SK-N-SH (cell line): ENCODE measurements at regions not wholly inside any gene's neighbourhood (a gene's known extent, or its start where the extent isn't known, plus 50 kb on each side); places are given as distances from the start of the nearest gene placed in this dataset.

Experiments used
- CTCF ChIA-PET: fragments of 300-600, 350-600 bp; formaldehyde crosslinking; extraction: SDS; loops from one replicate; lab custom pipeline; 2021; lab: Yijun Ruan, JAX
- POLR2A ChIA-PET: fragments of 350-600 bp; sonication (Branson Sonifier 250); formaldehyde crosslinking; extraction: SDS; loops from one replicate; lab custom pipeline; 2020; ENCODE audit warnings: antibody characterized with exemption, inconsistent platforms; lab: Yijun Ruan, JAX
- DNase-seq: peaks from one replicate; pipeline ENCODE4 v3.0.0; 2012
- H2AFZ ChIP-seq: fragments of 200-600 bp; sonication (generic); 2 replicates; pipeline ENCODE4 v1.8.1; 2016; ENCODE audit warnings: antibody characterized with exemption, mild to moderate bottlenecking, low read depth
- H3F3A ChIP-seq: fragments of 200-600 bp; sonication (generic); replicated peaks from 2 replicates; pipeline ENCODE3; 2016; ENCODE audit warnings: antibody characterized with exemption, mild to moderate bottlenecking; ENCODE audit not compliant: insufficient read depth
- H3K27ac ChIP-seq, 2 experiments: fragments of 200-500 bp in 1 of 2; fragments of 200-600 bp in 1 of 2; sonication (Bioruptor generic) in 1 of 2; sonication (generic), shearing (Covaris generic) in 1 of 2; 2 replicates each; pipeline versions ENCODE4 v1.5.1 to v1.6.1; 2014 to 2016; ENCODE audit warnings: low read depth in 2 of 2, inconsistent platforms in 1 of 2, low read length in 1 of 2, mild to moderate bottlenecking in 1 of 2, mixed read lengths in 1 of 2
- H3K27me3 ChIP-seq: fragments of 200-600 bp; sonication (generic), shearing (Covaris generic); 2 replicates; pipeline ENCODE4 v1.6.1; 2016; ENCODE audit warnings: mixed run types; ENCODE audit not compliant: insufficient read depth
- H3K36me3 ChIP-seq, 2 experiments: fragments of 200-500 bp in 1 of 2; fragments of 200-600 bp in 1 of 2; sonication (Bioruptor generic) in 1 of 2; sonication (generic) in 1 of 2; replicated peaks in 1 of 2; 2 replicates each; pipeline versions ENCODE3 to v1.5.1; 2014 to 2016; ENCODE audit warnings: low read length in 1 of 2, mild to moderate bottlenecking in 1 of 2; ENCODE audit not compliant: insufficient read depth in 2 of 2, control insufficient read depth in 1 of 2
- H3K4me1 ChIP-seq, 2 experiments: fragments of 200-500 bp in 1 of 2; fragments of 200-600 bp in 1 of 2; sonication (Bioruptor generic) in 1 of 2; sonication (generic), shearing (Covaris generic) in 1 of 2; 2 replicates each; pipeline versions ENCODE4 v1.5.1 to v1.6.1; 2014 to 2016; ENCODE audit warnings: low read depth in 1 of 2, low read length in 1 of 2, mixed run types in 1 of 2; ENCODE audit not compliant: insufficient read depth in 2 of 2, control insufficient read depth in 1 of 2
- H3K4me2 ChIP-seq: fragments of 200-600 bp; sonication (generic), shearing (Covaris generic); 2 replicates; pipeline ENCODE4 v1.6.1; 2017; ENCODE audit warnings: mixed run types
- H3K4me3 ChIP-seq, 2 experiments: fragments of 200-500 bp in 1 of 2; fragments of 200-600 bp in 1 of 2; sonication (Bioruptor generic) in 1 of 2; sonication (generic), shearing (Covaris generic) in 1 of 2; 2 replicates each; pipeline versions ENCODE4 v1.5.1 to v1.8.1; 2014 to 2016; ENCODE audit warnings: low read depth in 2 of 2, inconsistent platforms in 1 of 2, low read length in 1 of 2, mild to moderate bottlenecking in 1 of 2, mixed read lengths in 1 of 2, moderate library complexity in 1 of 2
- H3K79me2 ChIP-seq: fragments of 200-600 bp; sonication (generic); 2 replicates; pipeline ENCODE4 v1.8.1; 2017; ENCODE audit warnings: mild to moderate bottlenecking; ENCODE audit not compliant: insufficient read depth
- H3K9ac ChIP-seq: fragments of 200-600 bp; sonication (generic); 2 replicates; pipeline ENCODE4 v1.6.1; 2017; ENCODE audit warnings: mixed run types
- H3K9me2 ChIP-seq: fragments of 200-600 bp; sonication (generic); 2 replicates; pipeline ENCODE4 v1.6.1; 2017; ENCODE audit warnings: mixed run types
- H3K9me3 ChIP-seq: fragments of 200-600 bp; sonication (generic); 2 replicates; pipeline ENCODE4 v1.6.1; 2017; ENCODE audit warnings: mixed run types, mild to moderate bottlenecking, moderate library complexity
- H4K20me1 ChIP-seq: fragments of 200-600 bp; sonication (generic); 2 replicates; pipeline ENCODE4 v1.6.1; 2017; ENCODE audit warnings: mild to moderate bottlenecking, mixed run types; ENCODE audit not compliant: insufficient read depth
- CHD2 ChIP-seq: fragments of 150-350 bp; IDR thresholded peaks from 2 replicates; pipeline ENCODE4 v1.6.1; 2018; ENCODE audit warnings: low read length; ENCODE audit not compliant: partially characterized antibody
- CTCF ChIP-seq: fragments of 200-600 bp; sonication (generic); IDR thresholded peaks from 2 replicates; pipeline ENCODE4 v1.6.1; 2017; ENCODE audit warnings: antibody characterized with exemption, mild to moderate bottlenecking, moderate library complexity
- EZH2phosphoT487 ChIP-seq: fragments of 200-600 bp; sonication (generic); IDR thresholded peaks from 2 replicates; pipeline ENCODE4 v1.6.1; 2017; ENCODE audit warnings: low read depth, mixed run types, mild to moderate bottlenecking, antibody characterized with exemption, moderate library complexity, borderline replicate concordance
- FOSL2 ChIP-seq: IDR thresholded peaks from 2 replicates; pipeline ENCODE4 v1.4.0; 2012; ENCODE audit warnings: low read depth, mild to moderate bottlenecking, moderate library complexity, borderline replicate concordance
- FOXJ3 ChIP-seq: sonication (generic); formaldehyde crosslinking; IDR thresholded peaks from 2 replicates; pipeline ENCODE4 v1.5.1; 2020; ENCODE audit warnings: mild to moderate bottlenecking, missing genetic modification reagents
- FOXM1 ChIP-seq: IDR thresholded peaks from 2 replicates; pipeline ENCODE4 v1.4.0; 2012; ENCODE audit warnings: low read depth, mild to moderate bottlenecking
- JUND ChIP-seq: IDR thresholded peaks from 2 replicates; pipeline ENCODE4 v1.4.0; 2012
- MXI1 ChIP-seq: IDR thresholded peaks from 2 replicates; pipeline ENCODE4 v1.6.1; 2012; ENCODE audit warnings: mild to moderate bottlenecking, low read depth, low read length, improper control_type of control experiment
- NFIC ChIP-seq: IDR thresholded peaks from 2 replicates; pipeline ENCODE4 v1.4.0; 2012; ENCODE audit warnings: borderline replicate concordance
- PBX3 ChIP-seq: IDR thresholded peaks from 2 replicates; pipeline ENCODE4; 2012
- RFX5 ChIP-seq: IDR thresholded peaks from 2 replicates; pipeline ENCODE4 v1.6.1; 2012; ENCODE audit warnings: mild to moderate bottlenecking, improper control_type of control experiment, low read length
- RXRA ChIP-seq: IDR thresholded peaks from 2 replicates; pipeline ENCODE4 v1.4.0; 2012; ENCODE audit warnings: low read depth, mild to moderate bottlenecking, borderline replicate concordance
- SMC3 ChIP-seq: IDR thresholded peaks from 2 replicates; pipeline ENCODE4 v1.6.1; 2012; ENCODE audit warnings: low read depth, low read length, improper control_type of control experiment
- TAF1 ChIP-seq: IDR thresholded peaks from 2 replicates; pipeline ENCODE4 v1.6.1; 2012; ENCODE audit warnings: low read depth, mild to moderate bottlenecking, low read length, moderate library complexity, borderline replicate concordance
- TCF12 ChIP-seq: IDR thresholded peaks from 2 replicates; pipeline ENCODE4 v1.4.0; 2012
- TEAD4 ChIP-seq: IDR thresholded peaks from 2 replicates; pipeline ENCODE4 v1.4.0; 2012; ENCODE audit warnings: mild to moderate bottlenecking, borderline replicate concordance; ENCODE audit not compliant: insufficient read depth
- USF2 ChIP-seq: fragments of 150-350 bp; IDR thresholded peaks from 2 replicates; pipeline ENCODE4 v1.6.1; 2017; ENCODE audit warnings: antibody characterized with exemption, low read length, low read depth, borderline replicate concordance
- WGBS: methylation state at CpG from one replicate; pipeline ENCODE4 v1.1.6; 2017; ENCODE audit warnings: low lambda C conversion rate; 5-methylcytosine and 5-hydroxymethylcytosine counted together
- TF ChIP-seq, protein P1 (sequence below): IDR thresholded peaks from 2 replicates; pipeline ENCODE4 v1.4.0; 2012; ENCODE audit warnings: low read depth, borderline replicate concordance

DNA sequence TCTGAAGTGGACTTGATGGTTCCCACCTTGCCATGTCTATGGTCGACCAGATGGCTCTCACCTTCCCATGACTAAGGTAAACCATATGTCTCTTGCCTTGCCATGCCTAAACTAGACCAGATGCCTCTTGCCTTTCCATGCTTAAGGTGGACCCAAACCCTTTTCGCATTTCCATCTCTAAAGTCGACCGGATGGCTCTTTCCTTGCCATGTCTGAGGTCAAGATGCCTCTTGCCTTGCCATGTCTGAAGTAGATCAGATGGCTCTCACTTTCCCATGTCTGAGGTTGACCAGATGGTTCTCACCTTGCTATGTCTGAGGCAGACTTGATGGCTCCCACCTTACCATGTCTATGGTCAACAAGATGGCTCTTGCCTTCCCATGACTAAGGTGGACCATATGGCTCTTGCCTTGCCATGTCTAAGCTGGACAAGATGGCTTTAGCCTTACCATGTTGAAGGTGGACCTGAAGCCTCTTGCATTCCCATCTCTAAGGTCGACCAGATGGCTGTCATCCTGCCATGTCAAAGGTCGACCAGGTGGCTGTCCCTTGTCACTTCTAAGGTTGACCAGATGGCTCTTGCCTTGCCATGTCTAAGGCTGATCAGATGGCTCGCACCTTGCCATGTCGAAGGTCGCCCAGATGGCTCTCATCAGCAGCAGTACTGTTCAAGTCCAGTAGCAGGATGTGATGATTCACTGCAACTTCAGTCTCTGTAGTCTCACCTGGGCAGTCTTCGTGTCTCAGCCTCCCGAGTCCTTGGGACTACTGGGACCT, 1439.4 kb downstream of the UQCRFS1 start:
- TF ChIP-seq USF2 (no peak), NFIC (no peak)
- TF ChIP-seq, protein P1, sequence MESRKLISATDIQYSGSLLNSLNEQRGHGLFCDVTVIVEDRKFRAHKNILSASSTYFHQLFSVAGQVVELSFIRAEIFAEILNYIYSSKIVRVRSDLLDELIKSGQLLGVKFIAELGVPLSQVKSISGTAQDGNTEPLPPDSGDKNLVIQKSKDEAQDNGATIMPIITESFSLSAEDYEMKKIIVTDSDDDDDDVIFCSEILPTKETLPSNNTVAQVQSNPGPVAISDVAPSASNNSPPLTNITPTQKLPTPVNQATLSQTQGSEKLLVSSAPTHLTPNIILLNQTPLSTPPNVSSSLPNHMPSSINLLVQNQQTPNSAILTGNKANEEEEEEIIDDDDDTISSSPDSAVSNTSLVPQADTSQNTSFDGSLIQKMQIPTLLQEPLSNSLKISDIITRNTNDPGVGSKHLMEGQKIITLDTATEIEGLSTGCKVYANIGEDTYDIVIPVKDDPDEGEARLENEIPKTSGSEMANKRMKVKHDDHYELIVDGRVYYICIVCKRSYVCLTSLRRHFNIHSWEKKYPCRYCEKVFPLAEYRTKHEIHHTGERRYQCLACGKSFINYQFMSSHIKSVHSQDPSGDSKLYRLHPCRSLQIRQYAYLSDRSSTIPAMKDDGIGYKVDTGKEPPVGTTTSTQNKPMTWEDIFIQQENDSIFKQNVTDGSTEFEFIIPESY = no peak
- Histone ChIP-seq H3F3A (peaks cover 5% of the 10 kb centered on the region), H3K4me2 (no peak overlapping the region), H3K9ac (no peak overlapping the region), H4K20me1 (no peaks in the 10 kb centered on the region), H3K9me2 (no peaks in the 10 kb centered on the region), H2AFZ (no peak overlapping the region), H3K4me1 (no peaks in the 10 kb centered on the region), H3K27me3 (no peaks in the 10 kb centered on the region), H3K4me3 (no peak overlapping the region; a peak in 1 of 4 replicates), H3K27ac (no peak overlapping the region), H3K36me3 (peaks cover 3 to 21% of the 10 kb centered on the region in 2 experiments), H3K9me3 (no peaks in the 10 kb centered on the region), H3K79me2 (no peaks in the 10 kb centered on the region)
- ChIA-PET POLR2A (no interaction called here), CTCF (no interaction called here)
- 74% methylated on average over 11 of the region's 11 CpGs for WGBS
- DNase-seq = no peak

GRCh38 chr19:27772059-27772458, 1440.9 kb downstream of the UQCRFS1 start:
- no peaks in the 10 kb centered on the region for H3K9me2 ChIP-seq
- H3K9me3 ChIP-seq = no peaks in the 10 kb centered on the region
- H3K27me3 ChIP-seq = no peaks in the 10 kb centered on the region
- WGBS = 93% methylated on average over 6 of the region's 6 CpGs
- H3K36me3 ChIP-seq = peaks cover 3 to 18% of the 10 kb centered on the region in 2 experiments
- H4K20me1 ChIP-seq = no peaks in the 10 kb centered on the region
- no peaks in the 10 kb centered on the region for H3K4me1 ChIP-seq
- no peak for DNase-seq
- H3F3A ChIP-seq = peaks cover 5% of the 10 kb centered on the region
- H3K9ac ChIP-seq = no peak overlapping the region
- TF ChIP-seq RFX5 = no peak
- TF ChIP-seq TAF1 = no peak
- TF ChIP-seq JUND = no peak
- TF ChIP-seq TCF12 = no peak
- TF ChIP-seq, protein P1 = no peak
- no peak for TF ChIP-seq CTCF
- no peak for TF ChIP-seq EZH2phosphoT487
- TF ChIP-seq FOXM1 = no peak
- no peak for TF ChIP-seq TEAD4
- TF ChIP-seq CHD2 = no peak
- no peak for TF ChIP-seq SMC3
- no peak for TF ChIP-seq PBX3
- no peak for TF ChIP-seq MXI1
- TF ChIP-seq RXRA = no peak
- TF ChIP-seq FOSL2 = no peak
- TF ChIP-seq FOXJ3 (CRISPR knock-in tag) = no peak
- no peak for TF ChIP-seq NFIC
- CTCF ChIA-PET = no interaction called here
- H3K79me2 ChIP-seq = no peaks in the 10 kb centered on the region
- POLR2A ChIA-PET = no interaction called here
- H3K27ac ChIP-seq = no peak overlapping the region
- no peak overlapping the region for H3K4me3 ChIP-seq
- no peak overlapping the region for H2AFZ ChIP-seq
- no peak overlapping the region for H3K4me2 ChIP-seq
